ENCODE measurements at regions not wholly inside any gene's neighbourhood (a gene's known extent, or its start where the extent isn't known, plus 50 kb on each side); places are given as distances from the start of the nearest gene placed in this dataset.
"Not testable (repeated sequence)": the region's sequence is repeated elsewhere in the genome, so short reads cannot be mapped to it uniquely, and the experiment has no call there.

DNA sequence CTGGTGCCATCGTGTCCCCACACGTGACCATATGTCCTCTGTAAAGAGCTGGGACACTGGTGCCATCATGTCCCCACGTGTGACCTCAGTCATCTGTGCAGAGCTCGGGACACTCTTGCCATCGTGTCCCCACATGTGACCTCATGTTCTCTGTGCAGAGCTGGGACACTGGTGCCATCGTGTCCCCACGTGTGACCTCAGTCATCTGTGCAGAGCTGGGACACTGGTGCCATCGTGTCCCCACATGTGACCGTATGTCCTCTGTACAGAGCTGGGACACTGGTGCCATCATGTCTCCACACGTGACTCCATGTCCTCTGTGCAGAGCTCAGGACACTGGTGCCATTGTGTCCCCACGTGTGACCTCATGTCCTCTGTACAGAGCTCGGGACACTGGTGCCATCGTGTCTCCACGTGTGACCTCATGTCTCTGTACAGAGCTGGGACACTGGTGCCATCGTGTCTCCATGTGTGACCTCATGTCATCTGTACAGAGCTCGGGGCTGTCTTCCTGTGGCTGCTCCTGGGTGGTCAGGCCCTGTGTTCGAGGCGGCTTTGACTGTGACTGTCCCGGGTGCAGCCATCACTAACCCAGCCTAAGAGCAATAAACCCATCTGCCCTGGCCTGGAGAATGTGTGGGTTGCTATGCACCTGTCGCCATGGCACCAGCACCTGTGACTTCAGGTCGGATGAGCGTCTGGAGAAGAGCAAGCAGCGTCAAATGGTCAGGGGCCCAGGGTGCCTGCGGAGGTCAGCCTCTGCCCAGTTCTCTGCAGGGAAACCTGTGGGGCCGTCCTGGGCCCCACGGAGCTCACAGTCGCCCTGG, 334.4 kb downstream of the ADGRD1 start:
- H3K9me3 ChIP-seq = no peaks in the 10 kb centered on the region
- ATAC-seq (no peak), DNase-seq (no peak)
- H3K4me3 ChIP-seq = no peak overlapping the region
- no peaks in the 10 kb centered on the region for H3K36me3 ChIP-seq
- no peak for TF ChIP-seq CTCF (IDR thresholded peaks at IDR 0.05)
- no peak overlapping the region for H3K27ac ChIP-seq
- intact Hi-C loops (cut with DNase I) = no loop called here
- H3K27me3 ChIP-seq = no peaks in the 10 kb centered on the region
- H3K4me1 ChIP-seq = no peaks in the 10 kb centered on the region

- H3K36me3 ChIP-seq; H3K27me3 ChIP-seq; H3K4me3 ChIP-seq; H3K9me3 ChIP-seq; intact Hi-C loops (cut with DNase I); ATAC-seq; H3K4me1 ChIP-seq; H3K27ac ChIP-seq; DNase-seq: not testable (repeated sequence)
Measured at GRCh38 chr12:131288765-131289695, 335.3 kb downstream of the ADGRD1 start.

DNA sequence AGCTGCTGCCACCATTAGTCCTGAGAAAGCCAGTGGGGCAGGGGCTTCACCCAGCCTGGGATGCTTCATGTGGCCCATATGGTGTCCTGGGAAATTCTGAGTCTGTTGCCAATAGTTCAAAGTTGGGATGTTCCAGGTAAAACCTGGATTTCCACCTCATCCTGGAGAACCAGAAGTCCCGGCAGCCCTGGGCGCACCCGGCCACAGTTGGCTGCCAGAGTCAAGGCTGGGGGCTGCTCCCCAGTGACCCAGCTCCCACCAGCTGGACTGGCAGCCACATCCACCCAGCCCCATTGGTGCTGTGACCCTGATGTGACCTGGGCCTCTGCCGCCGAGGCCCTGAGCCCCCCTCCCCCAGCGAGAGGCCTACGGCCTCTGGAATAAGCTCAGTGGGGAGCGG, 336.1 kb downstream of the ADGRD1 start:
- H3K27me3 ChIP-seq; H3K27ac ChIP-seq; ATAC-seq; DNase-seq; H3K4me3 ChIP-seq; H3K36me3 ChIP-seq; H3K4me1 ChIP-seq; H3K9me3 ChIP-seq; intact Hi-C loops (cut with DNase I): not testable (repeated sequence)

DNA sequence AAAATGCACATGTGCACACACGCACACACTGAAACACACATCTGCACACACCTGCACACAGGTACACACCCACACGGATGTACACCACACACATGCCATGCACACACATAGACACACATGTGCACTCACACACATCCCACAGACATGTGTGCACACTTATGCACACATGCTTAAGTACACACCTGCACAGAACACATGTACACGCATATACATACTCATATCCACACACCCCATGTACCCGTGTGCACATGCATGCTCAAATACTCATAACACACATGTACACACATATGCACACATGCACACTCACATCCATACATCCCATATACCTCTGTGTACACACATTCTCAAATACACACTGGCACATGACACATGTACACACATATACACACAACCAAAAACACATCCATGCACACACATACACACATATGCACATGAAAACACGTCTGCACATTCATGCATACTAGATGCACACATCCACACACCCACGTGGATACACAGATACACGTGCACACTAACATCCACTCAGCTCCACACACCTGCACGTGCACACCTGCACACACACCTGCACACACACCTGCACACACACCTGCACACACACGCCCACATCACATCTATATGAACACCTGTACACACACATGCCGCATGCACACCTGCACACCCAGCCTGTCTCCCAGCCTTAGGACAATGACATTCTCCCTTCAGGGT, 336.7 kb downstream of the ADGRD1 start:
- Histone ChIP-seq H3K27me3 (no peaks in the 10 kb centered on the region), H3K4me1 (no peaks in the 10 kb centered on the region), H3K4me3 (no peak overlapping the region), H3K27ac (no peak overlapping the region), H3K36me3 (no peaks in the 10 kb centered on the region), H3K9me3 (no peaks in the 10 kb centered on the region)
- DNase-seq = no peak
- no peak for ATAC-seq
- intact Hi-C loops (cut with DNase I) = no loop called here
- TF ChIP-seq CTCF (IDR thresholded peaks at IDR 0.05) = no peak

DNA sequence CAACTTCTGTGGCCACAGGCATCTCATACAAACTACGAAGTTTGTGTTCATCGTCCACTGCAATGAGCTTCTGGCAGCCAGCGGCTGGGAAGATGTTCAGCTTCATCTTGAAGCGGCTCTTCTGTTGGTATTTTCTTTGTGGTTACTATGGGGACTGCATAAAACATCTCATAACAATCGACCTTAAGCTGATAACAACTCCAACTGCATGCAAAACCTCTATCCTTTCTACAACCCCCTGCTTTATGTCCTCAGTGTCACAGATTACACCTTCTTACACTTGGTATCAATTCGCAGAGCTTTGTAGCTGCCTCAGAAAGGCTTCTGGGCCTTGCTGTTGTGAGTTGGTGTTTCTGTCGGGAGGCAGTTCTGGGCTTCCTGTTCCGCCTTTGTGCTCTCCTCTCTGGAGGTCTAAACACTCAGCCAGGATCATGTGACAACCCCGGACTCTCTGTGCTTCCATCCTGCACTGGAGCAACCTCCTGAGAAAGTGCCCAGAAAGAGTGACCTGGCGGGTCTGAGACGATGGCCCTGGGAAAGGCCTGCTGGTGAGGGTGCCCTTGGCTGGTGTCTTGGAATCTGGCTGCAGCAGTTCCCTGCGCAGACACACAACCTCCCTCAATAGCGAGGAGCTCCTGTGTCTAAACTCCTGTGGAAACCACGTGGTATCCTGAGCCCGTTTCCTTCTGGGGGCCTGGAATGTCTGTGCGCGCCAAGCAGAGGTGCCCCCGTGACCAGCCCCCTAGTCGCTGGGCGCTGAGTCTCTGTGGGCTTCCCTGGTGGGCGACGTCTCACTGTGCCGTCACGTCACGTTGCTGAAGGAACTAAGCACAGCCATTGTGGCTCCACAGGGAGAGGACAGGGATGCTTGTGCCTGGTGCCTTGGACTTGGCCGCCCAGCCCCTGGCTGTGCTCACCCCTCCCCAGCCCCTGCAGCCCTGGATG, 339.6 kb downstream of the ADGRD1 start:
- peak in 1 of 4 donors; percentile 3 for DNase-seq
- H3K9me3 ChIP-seq; H3K36me3 ChIP-seq; ATAC-seq; H3K4me3 ChIP-seq; H3K27ac ChIP-seq; H3K4me1 ChIP-seq; H3K27me3 ChIP-seq; intact Hi-C loops (cut with DNase I): not testable (repeated sequence)

- H3K27me3 ChIP-seq; H3K36me3 ChIP-seq; H3K4me3 ChIP-seq; H3K9me3 ChIP-seq; ATAC-seq; DNase-seq; H3K4me1 ChIP-seq; intact Hi-C loops (cut with DNase I); H3K27ac ChIP-seq: not testable (repeated sequence)
Measured at GRCh38 chr12:131294716-131295115, 341.0 kb downstream of the ADGRD1 start.

- H3K36me3 ChIP-seq; H3K27me3 ChIP-seq; DNase-seq; intact Hi-C loops (cut with DNase I); ATAC-seq; H3K27ac ChIP-seq; H3K4me3 ChIP-seq; H3K9me3 ChIP-seq; H3K4me1 ChIP-seq: not testable (repeated sequence)
Measured at GRCh38 chr12:131295117-131295516, 341.4 kb downstream of the ADGRD1 start.

GRCh38 chr12:131295559-131295958, 341.9 kb downstream of the ADGRD1 start:
- H3K9me3 ChIP-seq; H3K27me3 ChIP-seq; H3K27ac ChIP-seq; H3K36me3 ChIP-seq; ATAC-seq; DNase-seq; H3K4me3 ChIP-seq; intact Hi-C loops (cut with DNase I); H3K4me1 ChIP-seq: not testable (repeated sequence)

- H3K27ac ChIP-seq; H3K9me3 ChIP-seq; H3K4me1 ChIP-seq; H3K36me3 ChIP-seq; ATAC-seq; intact Hi-C loops (cut with DNase I); DNase-seq; H3K27me3 ChIP-seq; H3K4me3 ChIP-seq: not testable (repeated sequence)
Measured at GRCh38 chr12:131296136-131296535, 342.4 kb downstream of the ADGRD1 start.

DNA sequence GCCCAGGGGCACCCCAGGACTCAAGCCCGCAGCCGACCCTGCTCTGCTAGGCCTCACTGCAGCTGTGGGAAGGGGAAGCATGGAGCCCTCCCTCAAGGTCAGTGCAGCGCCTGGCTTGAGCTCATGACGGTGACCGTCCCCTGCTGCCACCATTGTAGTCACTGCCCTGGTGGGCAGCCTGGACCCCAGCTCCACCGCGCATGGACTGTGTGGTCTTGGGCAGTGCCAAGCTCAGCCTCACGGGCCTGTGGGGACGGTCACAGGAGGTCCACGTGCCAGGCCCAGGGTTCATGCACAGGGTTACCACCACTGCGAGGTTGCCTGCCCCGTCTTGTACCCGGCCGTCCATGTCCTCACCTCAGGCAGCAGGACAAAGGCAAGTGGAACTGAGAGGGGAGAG, 342.9 kb downstream of the ADGRD1 start:
- ATAC-seq; H3K27me3 ChIP-seq; H3K36me3 ChIP-seq; intact Hi-C loops (cut with DNase I); H3K4me3 ChIP-seq; H3K4me1 ChIP-seq; H3K27ac ChIP-seq; H3K9me3 ChIP-seq; DNase-seq: not testable (repeated sequence)

All from left lung (tissue), 4 donors.